Hepatocyte (in vitro differentiated cells): ENCODE measurements at regions not wholly inside any gene's neighbourhood (a gene's known extent, or its start where the extent isn't known, plus 50 kb on each side); places are given as distances from the start of the nearest gene placed in this dataset.
"Not testable (repeated sequence)": the region's sequence is repeated elsewhere in the genome, so short reads cannot be mapped to it uniquely, and the experiment has no call there.

Experiments
- DNase-seq: peaks from one replicate; pipeline ENCODE4 v3.0.0-alpha.2; 2016; ENCODE audit warnings: low spot score
- H2AFZ ChIP-seq: fragments of 200-600 bp; sonication (generic); 2 replicates; pipeline ENCODE4 v1.6.0; 2016; ENCODE audit warnings: antibody characterized with exemption, mild to moderate bottlenecking
- H3K27ac ChIP-seq: fragments of 200-600 bp; sonication (generic); 2 replicates; pipeline ENCODE4 v1.5.1; 2016; ENCODE audit warnings: mild to moderate bottlenecking
- H3K27me3 ChIP-seq: fragments of 200-600 bp; sonication (generic); 2 replicates; pipeline ENCODE4 v1.6.1; 2016
- H3K36me3 ChIP-seq: fragments of 200-600 bp; sonication (generic); replicated peaks from 2 replicates; pipeline ENCODE4 v1.5.1; 2016; ENCODE audit warnings: low read depth; ENCODE audit not compliant: insufficient read depth
- H3K4me1 ChIP-seq: fragments of 200-600 bp; sonication (generic); 2 replicates; pipeline ENCODE4 v1.5.1; 2016; ENCODE audit warnings: mild to moderate bottlenecking, moderate library complexity; ENCODE audit not compliant: insufficient read depth
- H3K4me2 ChIP-seq: fragments of 200-600 bp; sonication (generic); 2 replicates; pipeline ENCODE4 v1.6.0; 2016
- H3K4me3 ChIP-seq: fragments of 200-600 bp; sonication (generic); 2 replicates; pipeline ENCODE4 v1.5.1; 2016; ENCODE audit warnings: mild to moderate bottlenecking
- H3K79me2 ChIP-seq: fragments of 200-600 bp; sonication (generic); 2 replicates; pipeline ENCODE4 v1.6.0; 2017; ENCODE audit warnings: mild to moderate bottlenecking
- H3K9me2 ChIP-seq: fragments of 200-600 bp; sonication (generic); replicated peaks from 2 replicates; pipeline ENCODE4 v1.6.0; 2017; ENCODE audit warnings: mild to moderate bottlenecking; ENCODE audit not compliant: insufficient read depth
- H3K9me3 ChIP-seq: fragments of 200-600 bp; sonication (generic); 2 replicates; pipeline ENCODE4 v1.5.1; 2016; ENCODE audit warnings: low read depth, mild to moderate bottlenecking
- H4K20me1 ChIP-seq: fragments of 200-600 bp; sonication (generic); 2 replicates; pipeline ENCODE4 v1.6.0; 2016; ENCODE audit warnings: mild to moderate bottlenecking; ENCODE audit not compliant: insufficient read depth, poor library complexity, severe bottlenecking
- EZH2 ChIP-seq: fragments of 200-600 bp; sonication (generic); IDR thresholded peaks from 2 replicates; pipeline ENCODE4 v1.6.1; 2016; ENCODE audit warnings: antibody characterized with exemption, mild to moderate bottlenecking, borderline replicate concordance
- EZH2phosphoT487 ChIP-seq: fragments of 200-600 bp; sonication (generic); IDR thresholded peaks from one replicate; pipeline ENCODE4 v1.6.1; 2018; ENCODE audit warnings: antibody characterized with exemption, mild to moderate bottlenecking, low read depth, moderate library complexity; ENCODE audit not compliant: unreplicated experiment, severe bottlenecking
- WGBS: methylation state at CpG from one replicate; pipeline ENCODE4 v1.1.6; 2016; ENCODE audit warnings: low lambda C conversion rate; ENCODE audit errors: missing lambda C conversion rate; 5-methylcytosine and 5-hydroxymethylcytosine counted together
- TF ChIP-seq, protein P1 (sequence below): fragments of 200-600 bp; sonication (generic); IDR thresholded peaks from 2 replicates; pipeline ENCODE4 v1.5.1; 2016; ENCODE audit warnings: antibody characterized with exemption, mild to moderate bottlenecking; ENCODE audit not compliant: poor library complexity

DNA sequence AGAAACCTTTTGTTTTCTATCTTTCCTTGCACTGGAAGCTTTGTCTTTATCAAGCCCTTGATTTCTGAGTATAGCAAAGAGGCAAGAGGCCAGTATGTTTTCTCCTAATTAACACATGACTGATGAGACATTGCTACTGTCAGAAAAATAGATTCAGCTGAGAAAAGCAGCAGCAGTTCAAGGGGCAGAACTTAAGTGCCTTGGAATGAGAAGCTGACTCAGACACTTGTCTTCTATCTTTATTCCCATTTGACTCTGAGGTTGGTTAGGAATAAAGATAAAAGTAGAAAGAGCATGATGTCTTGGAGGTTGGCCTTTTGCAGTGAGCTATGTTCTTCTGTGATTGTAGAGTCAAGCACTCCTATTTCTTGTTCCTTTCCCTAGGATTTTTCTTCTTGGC is 79.1 kb upstream of the MAN1A1 start:
- TF ChIP-seq, protein P1, sequence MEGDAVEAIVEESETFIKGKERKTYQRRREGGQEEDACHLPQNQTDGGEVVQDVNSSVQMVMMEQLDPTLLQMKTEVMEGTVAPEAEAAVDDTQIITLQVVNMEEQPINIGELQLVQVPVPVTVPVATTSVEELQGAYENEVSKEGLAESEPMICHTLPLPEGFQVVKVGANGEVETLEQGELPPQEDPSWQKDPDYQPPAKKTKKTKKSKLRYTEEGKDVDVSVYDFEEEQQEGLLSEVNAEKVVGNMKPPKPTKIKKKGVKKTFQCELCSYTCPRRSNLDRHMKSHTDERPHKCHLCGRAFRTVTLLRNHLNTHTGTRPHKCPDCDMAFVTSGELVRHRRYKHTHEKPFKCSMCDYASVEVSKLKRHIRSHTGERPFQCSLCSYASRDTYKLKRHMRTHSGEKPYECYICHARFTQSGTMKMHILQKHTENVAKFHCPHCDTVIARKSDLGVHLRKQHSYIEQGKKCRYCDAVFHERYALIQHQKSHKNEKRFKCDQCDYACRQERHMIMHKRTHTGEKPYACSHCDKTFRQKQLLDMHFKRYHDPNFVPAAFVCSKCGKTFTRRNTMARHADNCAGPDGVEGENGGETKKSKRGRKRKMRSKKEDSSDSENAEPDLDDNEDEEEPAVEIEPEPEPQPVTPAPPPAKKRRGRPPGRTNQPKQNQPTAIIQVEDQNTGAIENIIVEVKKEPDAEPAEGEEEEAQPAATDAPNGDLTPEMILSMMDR, result no peak
- TF ChIP-seq EZH2 (no peak), EZH2phosphoT487 (no peak)
- Histone ChIP-seq H3K9me2 (no peaks in the 10 kb centered on the region), H4K20me1 (no peaks in the 10 kb centered on the region), H3K27me3 (no peaks in the 10 kb centered on the region), H3K4me1 (no peaks in the 10 kb centered on the region), H2AFZ (no peak overlapping the region), H3K79me2 (no peaks in the 10 kb centered on the region), H3K4me3 (no peak overlapping the region), H3K36me3 (no peaks in the 10 kb centered on the region), H3K27ac (no peak overlapping the region), H3K4me2 (no peak overlapping the region), H3K9me3 (no peaks in the 10 kb centered on the region)
- DNase-seq, result no peak

DNA sequence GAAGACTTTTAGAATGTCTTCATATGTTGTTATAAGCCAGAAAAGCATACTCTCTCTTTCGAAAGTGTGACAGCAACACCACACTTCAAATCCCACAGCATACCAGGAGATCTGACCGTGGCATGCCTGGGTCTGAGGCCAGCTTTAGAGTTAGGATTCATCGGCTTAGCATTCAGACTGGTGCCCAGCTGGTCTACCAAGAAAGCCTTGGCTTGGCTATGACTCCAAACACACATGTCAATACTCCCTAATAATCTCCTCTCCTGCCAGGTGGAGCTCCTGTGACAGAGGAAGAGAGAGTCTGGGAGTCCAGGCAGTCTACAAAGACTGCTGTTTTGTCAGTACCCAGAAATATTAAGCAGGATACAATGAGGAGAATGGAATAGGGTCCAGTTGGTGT is 77.1 kb upstream of the MAN1A1 start:
- no peak overlapping the region for H2AFZ ChIP-seq

DNA sequence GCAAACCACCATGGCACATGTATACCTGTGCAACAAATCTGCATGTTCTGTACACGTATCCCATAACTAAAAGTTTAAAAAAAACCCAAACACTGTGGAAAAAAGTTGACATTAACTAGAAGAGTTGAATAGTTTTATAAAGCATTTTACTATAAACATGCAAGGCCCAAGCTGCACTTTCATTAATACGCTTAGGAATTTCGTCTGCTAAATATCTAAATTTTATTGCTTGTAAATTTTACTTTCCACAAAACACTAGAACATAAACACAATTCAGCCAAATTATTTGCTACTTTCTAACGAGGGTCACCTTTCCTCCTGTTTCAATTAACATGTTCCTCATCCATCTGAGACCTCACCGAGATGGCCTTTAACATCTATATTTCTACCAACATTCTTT is 74.4 kb upstream of the MAN1A1 start:
- H3K9me3 ChIP-seq, result no peaks in the 10 kb centered on the region
- no peaks in the 10 kb centered on the region for H3K36me3 ChIP-seq
- 89% methylated on average over 5 of the region's 5 CpGs for WGBS
- H3K27ac ChIP-seq, result no peak overlapping the region
- H3K79me2 ChIP-seq, result no peaks in the 10 kb centered on the region
- no peaks in the 10 kb centered on the region for H3K27me3 ChIP-seq
- DNase-seq, result no peak
- no peak overlapping the region for H3K4me2 ChIP-seq
- no peak overlapping the region for H2AFZ ChIP-seq
- H3K4me3 ChIP-seq, result no peak overlapping the region
- H3K9me2 ChIP-seq, result no peaks in the 10 kb centered on the region
- H3K4me1 ChIP-seq, result no peaks in the 10 kb centered on the region
- TF ChIP-seq, protein P1, result no peak
- TF ChIP-seq EZH2phosphoT487, result no peak
- H4K20me1 ChIP-seq, result no peaks in the 10 kb centered on the region

More for the DNA sequence above, 77.1 kb upstream of the MAN1A1 start:
- Histone ChIP-seq H3K36me3 (no peaks in the 10 kb centered on the region), H3K4me3 (no peak overlapping the region), H3K4me1 (no peaks in the 10 kb centered on the region), H3K9me3 (no peaks in the 10 kb centered on the region), H4K20me1 (no peaks in the 10 kb centered on the region), H3K4me2 (no peak overlapping the region), H3K9me2 (no peaks in the 10 kb centered on the region), H3K27me3 (no peaks in the 10 kb centered on the region), H3K79me2 (no peaks in the 10 kb centered on the region), H3K27ac (no peak overlapping the region)
- no peak for DNase-seq
- TF ChIP-seq, protein P1, result no peak
- TF ChIP-seq EZH2phosphoT487 (no peak), EZH2 (no peak)
- WGBS, result 92% methylated on average over 3 of the region's 3 CpGs

DNA sequence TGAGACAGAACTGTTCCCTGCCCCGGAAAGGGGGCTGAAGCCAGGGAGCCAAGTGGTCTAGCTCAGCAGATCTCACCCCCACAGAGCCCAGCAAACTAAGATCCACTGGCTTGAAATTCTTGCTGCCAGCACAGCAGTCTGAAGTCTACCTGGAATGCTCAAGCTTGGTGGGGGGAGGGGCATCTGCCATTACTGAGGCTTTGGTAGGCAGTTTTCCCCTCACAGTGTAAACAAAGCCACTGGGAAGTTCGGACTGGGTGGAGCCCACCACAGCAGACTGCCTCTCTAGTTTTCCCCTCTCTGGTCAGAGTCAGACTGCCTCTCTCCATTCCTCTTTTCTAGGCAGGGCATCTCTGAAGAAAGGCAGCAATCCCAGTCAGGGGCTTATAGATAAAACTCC is 68.5 kb upstream of the MAN1A1 start:
- not testable (repeated sequence) for H3K9me2 ChIP-seq, H3K27me3 ChIP-seq, H3K4me3 ChIP-seq, H2AFZ ChIP-seq, H3K9me3 ChIP-seq, H3K4me1 ChIP-seq, DNase-seq, H3K27ac ChIP-seq, H4K20me1 ChIP-seq, H3K79me2 ChIP-seq, H3K4me2 ChIP-seq, H3K36me3 ChIP-seq
- 63% methylated on average over 2 of the region's 2 CpGs for WGBS
